A549 (cell line): ENCODE measurements at regions not wholly inside any gene's neighbourhood (a gene's known extent, or its start where the extent isn't known, plus 50 kb on each side); places are given as distances from the start of the nearest gene placed in this dataset.

Experiments
- BHLHE40 ChIP-seq: IDR thresholded peaks from 2 replicates; pipeline ENCODE4 v1.6.1; 2012; ENCODE audit warnings: low read depth, low read length, inconsistent platforms
- CEBPB ChIP-seq, 2 experiments: fragments of >200 bp in 1 of 2; sonication (Bioruptor Twin) in 1 of 2; formaldehyde crosslinking in 1 of 2; IDR thresholded peaks; 2 replicates each; pipeline ENCODE4 v1.6.1; 2012 to 2016
- CHD2 ChIP-seq: fragments of 150-350 bp; IDR thresholded peaks from 2 replicates; pipeline ENCODE4 v1.6.1; 2014; ENCODE audit warnings: low read length; ENCODE audit not compliant: partially characterized antibody
- CHD4 ChIP-seq: fragments of 200-600 bp; sonication (generic); IDR thresholded peaks from 2 replicates; pipeline ENCODE4 v1.6.1; 2016; ENCODE audit warnings: antibody characterized with exemption, mild to moderate bottlenecking, borderline replicate concordance
- ESRRA ChIP-seq: fragments of 150-350 bp; IDR thresholded peaks from 2 replicates; pipeline ENCODE4 v1.6.1; 2014; ENCODE audit warnings: mild to moderate bottlenecking, low read length, borderline replicate concordance
- JUNB ChIP-seq: fragments of >200 bp; sonication (Bioruptor Twin); formaldehyde crosslinking; IDR thresholded peaks from 2 replicates; pipeline ENCODE4 v1.6.1; 2016
- POLR2A ChIP-seq: IDR thresholded peaks from 2 replicates; pipeline ENCODE4 v1.6.1; 2012; ENCODE audit warnings: mild to moderate bottlenecking, low read length
- POLR2AphosphoS2 ChIP-seq: conservative IDR thresholded peaks from 2 replicates; pipeline ENCODE4 v1.6.1; 2012; ENCODE audit warnings: low read length, improper control_type of control experiment, inconsistent platforms
- RARB ChIP-seq: fragments of 250-450 bp; sonication (Bioruptor Pico); IDR thresholded peaks from 2 replicates; pipeline ENCODE4 v1.8.0; 2021; ENCODE audit warnings: mild to moderate bottlenecking, moderate library complexity
- RFX5 ChIP-seq: fragments of 450-650 bp; IDR thresholded peaks from 2 replicates; pipeline ENCODE4 v1.7.1; 2014; ENCODE audit warnings: antibody characterized with exemption, mild to moderate bottlenecking, moderate library complexity
- TF ChIP-seq, protein P1 (sequence below): fragments of >200 bp; sonication (Bioruptor Twin); formaldehyde crosslinking; IDR thresholded peaks from 3 replicates; pipeline ENCODE4 v1.5.1; 2016
- TF ChIP-seq, protein P2 (sequence below): IDR thresholded peaks from 2 replicates; pipeline ENCODE4 v1.6.1; 2012

DNA sequence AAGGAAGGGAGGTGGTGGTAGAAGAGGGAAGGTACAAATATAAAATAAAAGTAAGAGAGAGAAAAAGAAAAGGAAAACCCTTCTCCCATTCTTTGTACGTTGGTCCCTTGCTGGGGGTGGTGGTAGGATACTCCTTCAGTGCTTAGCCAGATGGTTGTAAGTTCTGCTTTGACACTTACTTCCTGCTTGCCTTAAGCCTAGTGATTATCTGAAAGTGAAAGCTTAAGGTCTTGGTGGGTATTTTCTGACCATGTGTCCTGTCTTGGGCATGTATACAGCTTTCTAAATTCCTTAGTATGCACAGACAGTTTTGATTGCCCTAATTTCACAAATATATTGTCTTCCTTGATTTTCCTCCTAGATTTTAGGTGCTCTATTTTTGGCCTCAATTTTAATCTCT lies 314.8 kb downstream of the PCDH17 start:
- TF ChIP-seq, protein P1, sequence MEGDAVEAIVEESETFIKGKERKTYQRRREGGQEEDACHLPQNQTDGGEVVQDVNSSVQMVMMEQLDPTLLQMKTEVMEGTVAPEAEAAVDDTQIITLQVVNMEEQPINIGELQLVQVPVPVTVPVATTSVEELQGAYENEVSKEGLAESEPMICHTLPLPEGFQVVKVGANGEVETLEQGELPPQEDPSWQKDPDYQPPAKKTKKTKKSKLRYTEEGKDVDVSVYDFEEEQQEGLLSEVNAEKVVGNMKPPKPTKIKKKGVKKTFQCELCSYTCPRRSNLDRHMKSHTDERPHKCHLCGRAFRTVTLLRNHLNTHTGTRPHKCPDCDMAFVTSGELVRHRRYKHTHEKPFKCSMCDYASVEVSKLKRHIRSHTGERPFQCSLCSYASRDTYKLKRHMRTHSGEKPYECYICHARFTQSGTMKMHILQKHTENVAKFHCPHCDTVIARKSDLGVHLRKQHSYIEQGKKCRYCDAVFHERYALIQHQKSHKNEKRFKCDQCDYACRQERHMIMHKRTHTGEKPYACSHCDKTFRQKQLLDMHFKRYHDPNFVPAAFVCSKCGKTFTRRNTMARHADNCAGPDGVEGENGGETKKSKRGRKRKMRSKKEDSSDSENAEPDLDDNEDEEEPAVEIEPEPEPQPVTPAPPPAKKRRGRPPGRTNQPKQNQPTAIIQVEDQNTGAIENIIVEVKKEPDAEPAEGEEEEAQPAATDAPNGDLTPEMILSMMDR: no peak
- TF ChIP-seq RFX5 (no peak), RARB (CRISPR knock-in tag) (no peak), CEBPB (IDR thresholded peaks at IDR 0.05) (no peak), CHD2 (no peak), POLR2A (no peak), BHLHE40 (no peak), CHD4 (no peak), ESRRA (no peak), JUNB (no peak), POLR2AphosphoS2 (no peak)
- TF ChIP-seq, protein P2, sequence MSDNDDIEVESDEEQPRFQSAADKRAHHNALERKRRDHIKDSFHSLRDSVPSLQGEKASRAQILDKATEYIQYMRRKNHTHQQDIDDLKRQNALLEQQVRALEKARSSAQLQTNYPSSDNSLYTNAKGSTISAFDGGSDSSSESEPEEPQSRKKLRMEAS: no peak
